ENCODE measurements at regions not wholly inside any gene's neighbourhood (a gene's known extent, or its start where the extent isn't known, plus 50 kb on each side); places are given as distances from the start of the nearest gene placed in this dataset.

- H3K9me3 ChIP-seq (ENCODE audit: control insufficient read depth in 1 of 2, low read length in 2 of 2) = peaks cover 0 to 7% of the 10 kb centered on the region in 2 donors
- H3K27me3 ChIP-seq (ENCODE audit: low read depth, low read length) = no peaks in the 10 kb centered on the region
- no peak overlapping the region for H3K27ac ChIP-seq (ENCODE audit: low read length)
- H3K36me3 ChIP-seq (ENCODE audit: control insufficient read depth in 1 of 2, insufficient read depth in 2 of 2, low read length in 2 of 2) = no peaks in the 10 kb centered on the region
- no peaks in the 10 kb centered on the region for H3K4me1 ChIP-seq (ENCODE audit: control insufficient read depth in 1 of 2, insufficient read depth in 2 of 2, low read length in 2 of 2)
- no peak overlapping the region for H3K4me3 ChIP-seq (ENCODE audit: low read depth in 1 of 2, low read length in 2 of 2)
Measured at GRCh38 chr22:47940211-47940610, 1177.8 kb downstream of the TBC1D22A start.

DNA sequence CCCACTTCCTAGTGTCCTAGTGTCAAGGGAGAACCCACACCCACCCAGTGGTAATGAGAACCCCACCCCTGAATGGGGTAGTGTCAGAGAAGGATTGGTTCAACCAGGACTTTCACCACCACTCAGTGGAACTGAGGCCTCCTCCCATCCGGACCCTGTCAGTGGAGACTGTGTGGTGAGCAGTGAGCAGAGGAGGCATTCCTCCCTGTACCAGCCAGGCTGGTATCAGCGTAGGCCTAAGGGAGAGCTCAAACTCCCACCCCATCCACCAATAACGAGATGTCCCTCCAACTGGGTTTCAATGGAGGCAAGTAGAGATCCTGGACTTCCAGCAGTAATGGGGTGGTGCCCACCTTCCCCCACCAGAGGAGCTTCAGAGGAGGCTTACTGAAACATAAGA, 1171.4 kb downstream of the TBC1D22A start:
- Histone ChIP-seq H3K4me3 (ENCODE audit: low read depth in 1 of 2, low read length in 2 of 2) (no peak overlapping the region), H3K4me1 (ENCODE audit: control insufficient read depth in 1 of 2, insufficient read depth in 2 of 2, low read length in 2 of 2) (no peaks in the 10 kb centered on the region), H3K36me3 (ENCODE audit: control insufficient read depth in 1 of 2, insufficient read depth in 2 of 2, low read length in 2 of 2) (no peaks in the 10 kb centered on the region), H3K27ac (ENCODE audit: low read length) (no peak overlapping the region), H3K9me3 (ENCODE audit: control insufficient read depth in 1 of 2, low read length in 2 of 2) (peaks cover 5 to 20% of the 10 kb centered on the region in 2 donors), H3K27me3 (ENCODE audit: low read depth, low read length) (no peaks in the 10 kb centered on the region)

GRCh38 chr22:47933226-47933625, 1170.8 kb downstream of the TBC1D22A start:
- Histone ChIP-seq H3K4me3 (ENCODE audit: low read depth in 1 of 2, low read length in 2 of 2) (no peak overlapping the region), H3K27me3 (ENCODE audit: low read depth, low read length) (no peaks in the 10 kb centered on the region), H3K27ac (ENCODE audit: low read length) (no peak overlapping the region), H3K36me3 (ENCODE audit: control insufficient read depth in 1 of 2, insufficient read depth in 2 of 2, low read length in 2 of 2) (no peaks in the 10 kb centered on the region), H3K9me3 (ENCODE audit: control insufficient read depth in 1 of 2, low read length in 2 of 2) (peaks cover 5 to 20% of the 10 kb centered on the region in 2 donors), H3K4me1 (ENCODE audit: control insufficient read depth in 1 of 2, insufficient read depth in 2 of 2, low read length in 2 of 2) (no peaks in the 10 kb centered on the region)

- Histone ChIP-seq H3K9me3 (ENCODE audit: control insufficient read depth in 1 of 2, low read length in 2 of 2) (peaks cover 5 to 8% of the 10 kb centered on the region in 2 donors), H3K27me3 (ENCODE audit: low read depth, low read length) (no peaks in the 10 kb centered on the region), H3K4me1 (ENCODE audit: control insufficient read depth in 1 of 2, insufficient read depth in 2 of 2, low read length in 2 of 2) (no peaks in the 10 kb centered on the region), H3K4me3 (ENCODE audit: low read depth in 1 of 2, low read length in 2 of 2) (no peak overlapping the region), H3K27ac (ENCODE audit: low read length) (no peak overlapping the region), H3K36me3 (ENCODE audit: control insufficient read depth in 1 of 2, insufficient read depth in 2 of 2, low read length in 2 of 2) (no peaks in the 10 kb centered on the region)
Measured at GRCh38 chr22:47929646-47930185, 1167.3 kb downstream of the TBC1D22A start.

DNA sequence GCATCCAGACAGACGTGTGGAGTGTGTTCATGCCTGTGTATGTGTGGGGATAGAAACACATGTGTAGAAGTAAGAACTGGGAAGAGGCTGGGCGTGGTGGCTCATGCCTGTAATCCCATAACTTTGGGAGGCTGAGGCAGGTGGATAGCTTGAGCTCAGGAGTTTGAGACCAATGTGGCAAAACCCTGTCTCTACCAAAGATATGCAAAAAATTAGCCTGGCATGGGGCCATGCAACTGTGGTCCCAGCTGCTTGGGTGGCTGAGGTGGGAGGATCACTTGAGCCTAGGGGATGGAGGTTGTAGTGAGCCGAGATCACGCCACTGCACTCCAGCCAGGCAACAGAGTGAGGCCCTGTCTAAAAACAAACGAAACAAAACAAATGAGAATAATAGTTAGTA, 1166.6 kb downstream of the TBC1D22A start:
- Histone ChIP-seq H3K4me3 (ENCODE audit: low read depth in 1 of 2, low read length in 2 of 2) (no peak overlapping the region), H3K36me3 (ENCODE audit: control insufficient read depth in 1 of 2, insufficient read depth in 2 of 2, low read length in 2 of 2) (no peaks in the 10 kb centered on the region), H3K9me3 (ENCODE audit: control insufficient read depth in 1 of 2, low read length in 2 of 2) (peaks cover 4 to 12% of the 10 kb centered on the region in 2 donors), H3K27me3 (ENCODE audit: low read depth, low read length) (no peaks in the 10 kb centered on the region), H3K4me1 (ENCODE audit: control insufficient read depth in 1 of 2, insufficient read depth in 2 of 2, low read length in 2 of 2) (no peaks in the 10 kb centered on the region), H3K27ac (ENCODE audit: low read length) (no peak overlapping the region)

GRCh38 chr22:47928631-47929030, 1166.2 kb downstream of the TBC1D22A start:
- Histone ChIP-seq H3K9me3 (ENCODE audit: control insufficient read depth in 1 of 2, low read length in 2 of 2) (peaks cover 0 to 12% of the 10 kb centered on the region in 2 donors), H3K36me3 (ENCODE audit: control insufficient read depth in 1 of 2, insufficient read depth in 2 of 2, low read length in 2 of 2) (no peaks in the 10 kb centered on the region), H3K4me3 (ENCODE audit: low read depth in 1 of 2, low read length in 2 of 2) (no peak overlapping the region), H3K27me3 (ENCODE audit: low read depth, low read length) (no peaks in the 10 kb centered on the region), H3K4me1 (ENCODE audit: control insufficient read depth in 1 of 2, insufficient read depth in 2 of 2, low read length in 2 of 2) (no peaks in the 10 kb centered on the region), H3K27ac (ENCODE audit: low read length) (no peak overlapping the region)

DNA sequence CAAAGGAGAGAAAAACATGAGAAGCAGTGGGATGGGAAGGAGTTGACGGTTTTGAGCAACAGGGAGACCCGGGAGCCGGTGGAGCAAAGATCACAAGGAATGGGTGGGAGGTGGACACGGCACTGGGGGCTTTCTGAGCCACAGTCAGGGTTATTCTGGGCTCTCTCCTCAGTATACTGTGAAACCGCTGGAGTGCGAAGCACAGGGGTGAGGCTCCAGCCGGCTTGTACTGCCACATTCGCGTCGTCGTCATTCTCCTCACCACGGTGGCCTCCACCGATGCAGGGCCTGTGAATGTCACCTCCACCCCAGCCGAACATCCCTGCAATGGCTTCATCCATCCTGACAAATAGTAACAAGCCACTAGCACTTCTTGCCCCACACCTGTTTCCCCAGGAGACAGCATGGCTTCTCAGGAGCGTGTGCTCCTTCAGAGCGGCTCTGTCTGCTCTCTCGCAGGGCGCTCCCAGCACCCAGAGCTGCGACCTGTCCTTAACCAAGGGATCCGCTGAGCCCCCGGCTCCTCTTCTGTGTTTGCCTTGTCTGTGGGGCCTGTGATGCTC, 1165.3 kb downstream of the TBC1D22A start:
- no peak overlapping the region for H3K4me3 ChIP-seq (ENCODE audit: low read depth in 1 of 2, low read length in 2 of 2)
- H3K27ac ChIP-seq (ENCODE audit: low read length) = no peak overlapping the region
- H3K36me3 ChIP-seq (ENCODE audit: control insufficient read depth in 1 of 2, insufficient read depth in 2 of 2, low read length in 2 of 2) = no peaks in the 10 kb centered on the region
- no peaks in the 10 kb centered on the region for H3K27me3 ChIP-seq (ENCODE audit: low read depth, low read length)
- no peaks in the 10 kb centered on the region for H3K4me1 ChIP-seq (ENCODE audit: control insufficient read depth in 1 of 2, insufficient read depth in 2 of 2, low read length in 2 of 2)
- H3K9me3 ChIP-seq (ENCODE audit: control insufficient read depth in 1 of 2, low read length in 2 of 2) = peaks cover 0 to 11% of the 10 kb centered on the region in 2 donors

GRCh38 chr22:47923011-47923427, 1160.6 kb downstream of the TBC1D22A start:
- Histone ChIP-seq H3K4me3 (ENCODE audit: low read depth in 1 of 2, low read length in 2 of 2) (no peak overlapping the region), H3K27me3 (ENCODE audit: low read depth, low read length) (no peaks in the 10 kb centered on the region), H3K36me3 (ENCODE audit: control insufficient read depth in 1 of 2, insufficient read depth in 2 of 2, low read length in 2 of 2) (no peaks in the 10 kb centered on the region), H3K4me1 (ENCODE audit: control insufficient read depth in 1 of 2, insufficient read depth in 2 of 2, low read length in 2 of 2) (no peaks in the 10 kb centered on the region), H3K27ac (ENCODE audit: low read length) (no peak overlapping the region), H3K9me3 (ENCODE audit: control insufficient read depth in 1 of 2, low read length in 2 of 2) (peaks cover 0 to 11% of the 10 kb centered on the region in 2 donors)

GRCh38 chr22:47921906-47922305, 1159.5 kb downstream of the TBC1D22A start:
- no peak overlapping the region for H3K27ac ChIP-seq (ENCODE audit: low read length)
- H3K4me1 ChIP-seq (ENCODE audit: control insufficient read depth in 1 of 2, insufficient read depth in 2 of 2, low read length in 2 of 2) = no peaks in the 10 kb centered on the region
- no peaks in the 10 kb centered on the region for H3K36me3 ChIP-seq (ENCODE audit: control insufficient read depth in 1 of 2, insufficient read depth in 2 of 2, low read length in 2 of 2)
- no peak overlapping the region for H3K4me3 ChIP-seq (ENCODE audit: low read depth in 1 of 2, low read length in 2 of 2)
- peaks cover 0 to 11% of the 10 kb centered on the region in 2 donors for H3K9me3 ChIP-seq (ENCODE audit: control insufficient read depth in 1 of 2, low read length in 2 of 2)
- no peaks in the 10 kb centered on the region for H3K27me3 ChIP-seq (ENCODE audit: low read depth, low read length)

GRCh38 chr22:47920380-47920959, 1158.0 kb downstream of the TBC1D22A start:
- Histone ChIP-seq H3K27ac (ENCODE audit: low read length) (no peak overlapping the region), H3K27me3 (ENCODE audit: low read depth, low read length) (no peaks in the 10 kb centered on the region), H3K9me3 (ENCODE audit: control insufficient read depth in 1 of 2, low read length in 2 of 2) (peaks cover 0 to 11% of the 10 kb centered on the region in 2 donors), H3K4me1 (ENCODE audit: control insufficient read depth in 1 of 2, insufficient read depth in 2 of 2, low read length in 2 of 2) (no peaks in the 10 kb centered on the region), H3K36me3 (ENCODE audit: control insufficient read depth in 1 of 2, insufficient read depth in 2 of 2, low read length in 2 of 2) (no peaks in the 10 kb centered on the region), H3K4me3 (ENCODE audit: low read depth in 1 of 2, low read length in 2 of 2) (no peak overlapping the region)

GRCh38 chr22:47919893-47920292, 1157.4 kb downstream of the TBC1D22A start:
- Histone ChIP-seq H3K9me3 (ENCODE audit: control insufficient read depth in 1 of 2, low read length in 2 of 2) (peaks cover 0 to 11% of the 10 kb centered on the region in 2 donors), H3K36me3 (ENCODE audit: control insufficient read depth in 1 of 2, insufficient read depth in 2 of 2, low read length in 2 of 2) (no peaks in the 10 kb centered on the region), H3K4me3 (ENCODE audit: low read depth in 1 of 2, low read length in 2 of 2) (no peak overlapping the region), H3K27me3 (ENCODE audit: low read depth, low read length) (no peaks in the 10 kb centered on the region), H3K4me1 (ENCODE audit: control insufficient read depth in 1 of 2, insufficient read depth in 2 of 2, low read length in 2 of 2) (no peaks in the 10 kb centered on the region), H3K27ac (ENCODE audit: low read length) (no peak overlapping the region)

Measured in muscle layer of duodenum (tissue), 2 donors.